GM21576 (cell line): ENCODE measurements at regions not wholly inside any gene's neighbourhood (a gene's known extent, or its start where the extent isn't known, plus 50 kb on each side); places are given as distances from the start of the nearest gene placed in this dataset.

ENCODE experiments used
- ATAC-seq: cut with Tn5 transposase; IDR thresholded peaks from one replicate; pipeline ENCODE4 v1.9.1; 2021; ENCODE audit warnings: mild to moderate bottlenecking, moderate library complexity; ENCODE audit not compliant: unreplicated experiment

DNA sequence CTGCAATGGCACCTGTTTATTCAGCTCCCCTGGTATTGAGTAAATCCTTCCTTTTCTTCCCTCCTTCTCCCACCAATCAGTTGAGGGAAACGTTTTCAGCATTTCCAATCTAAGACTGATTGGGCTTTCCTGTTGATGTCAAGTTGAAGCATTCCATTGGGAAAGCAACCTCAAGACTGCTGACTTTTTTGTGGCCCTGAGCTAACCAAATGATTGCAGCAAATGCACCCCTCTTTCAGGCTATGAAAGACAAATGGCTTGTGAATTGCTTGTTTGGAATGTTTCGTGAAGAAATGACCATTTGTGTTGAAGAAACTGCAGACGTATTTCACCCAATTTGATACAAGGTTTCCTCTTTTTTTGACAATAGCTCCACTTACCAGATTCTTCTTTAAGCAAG lies 303.5 kb downstream of the EPHA4 start:
- ATAC-seq, result no peak

DNA sequence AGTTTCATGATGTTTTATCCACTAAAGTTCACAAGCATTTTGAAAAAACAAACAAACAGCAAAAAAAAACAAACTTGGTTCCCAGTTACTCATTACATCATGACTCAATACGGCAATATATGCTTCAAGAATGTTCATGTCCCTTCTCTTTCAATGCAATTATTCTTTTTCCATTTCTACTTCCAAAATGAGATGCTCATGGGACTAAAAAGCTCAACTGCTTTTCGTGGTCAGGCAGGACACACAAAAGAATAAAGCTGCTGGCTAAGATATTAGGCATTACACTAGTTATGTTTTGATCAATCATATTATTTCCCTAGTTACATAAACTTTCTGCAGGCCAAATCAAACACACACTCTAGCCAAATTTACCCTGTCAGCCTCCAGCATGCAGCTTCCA lies 301.3 kb downstream of the EPHA4 start:
- no peak for ATAC-seq

DNA sequence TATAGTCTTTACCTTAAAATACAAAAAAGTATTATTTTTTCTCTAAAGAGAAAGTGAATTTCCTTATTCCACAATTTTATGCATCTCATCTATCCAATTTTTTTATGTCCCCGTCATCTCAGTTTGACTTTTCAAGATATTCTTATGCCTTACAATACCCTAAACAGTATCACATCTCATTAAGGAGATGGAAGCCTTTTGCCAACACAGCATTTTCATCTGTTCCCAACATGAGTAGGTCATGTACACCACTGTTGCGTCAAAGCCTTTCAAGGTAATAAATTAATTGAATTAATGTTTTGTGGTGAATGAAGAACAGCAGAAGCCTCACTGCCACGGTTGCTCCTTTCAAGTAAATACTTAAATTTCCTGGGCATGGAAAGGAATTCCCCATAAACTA lies 299.4 kb downstream of the EPHA4 start:
- ATAC-seq, result no peak

- ATAC-seq, result no peak
These were observed 296.1 kb downstream of the EPHA4 start for GRCh38 chr2:221276033-221276432.

DNA sequence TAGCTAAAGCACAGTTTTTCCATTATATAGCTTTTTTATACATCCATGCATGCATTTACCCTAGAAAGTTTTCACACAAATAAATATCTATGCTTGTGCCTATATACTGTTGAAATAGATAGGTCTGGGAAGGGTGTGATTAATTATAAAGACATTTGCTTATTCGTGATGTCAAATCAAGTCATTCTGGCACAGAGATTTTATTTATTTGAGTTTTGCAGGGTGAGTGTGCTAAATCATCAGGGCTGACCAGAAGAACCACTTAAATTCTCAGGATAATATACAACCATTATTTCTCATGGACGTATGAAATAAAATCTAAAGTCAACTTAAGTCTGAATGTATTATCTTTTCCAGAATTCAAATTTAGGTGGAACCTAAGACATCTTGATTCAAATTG lies 295.5 kb downstream of the EPHA4 start:
- no peak for ATAC-seq

DNA sequence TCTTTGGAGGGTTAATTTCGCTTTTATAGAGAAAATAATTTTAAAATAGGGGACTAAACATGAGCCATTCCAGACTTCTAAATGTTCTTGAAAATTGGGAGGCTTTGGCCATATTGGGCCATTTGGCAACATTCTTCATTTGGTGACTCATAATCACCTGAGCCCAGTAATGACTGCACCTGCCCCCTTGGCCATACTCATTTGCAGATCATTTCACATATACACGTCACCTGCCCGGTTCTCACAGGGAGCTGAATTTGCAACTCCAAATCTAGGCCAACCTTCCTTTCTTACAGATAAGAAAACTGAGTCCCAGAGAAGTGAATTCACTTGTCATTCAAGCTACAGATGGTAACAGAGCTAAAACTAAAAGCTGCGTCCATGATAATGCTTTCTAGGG lies 289.7 kb downstream of the EPHA4 start:
- no peak for ATAC-seq

GRCh38 chr2:221283896-221284545 lies 288.1 kb downstream of the EPHA4 start:
- no peak for ATAC-seq

DNA sequence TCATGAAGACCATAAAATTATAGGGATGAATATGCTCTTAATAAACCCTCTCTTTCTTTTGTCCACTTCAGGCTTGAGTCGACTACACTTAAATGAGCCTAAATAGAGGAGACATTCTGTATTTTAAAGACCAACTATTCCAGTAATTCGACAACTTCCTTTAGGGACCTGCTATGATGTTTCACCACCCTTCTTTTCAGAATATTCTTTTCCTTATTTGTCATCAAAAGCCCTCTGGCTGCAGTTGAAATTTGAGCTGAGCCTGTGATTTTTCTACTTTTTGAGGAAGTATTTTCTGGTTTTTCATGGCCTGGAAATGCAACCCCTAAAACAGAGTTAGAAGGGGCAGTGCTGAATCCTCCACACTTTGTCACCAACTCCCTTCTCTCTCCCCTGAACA lies 287.0 kb downstream of the EPHA4 start:
- ATAC-seq, result no peak

GRCh38 chr2:221286406-221286805 lies 285.7 kb downstream of the EPHA4 start:
- ATAC-seq, result no peak

DNA sequence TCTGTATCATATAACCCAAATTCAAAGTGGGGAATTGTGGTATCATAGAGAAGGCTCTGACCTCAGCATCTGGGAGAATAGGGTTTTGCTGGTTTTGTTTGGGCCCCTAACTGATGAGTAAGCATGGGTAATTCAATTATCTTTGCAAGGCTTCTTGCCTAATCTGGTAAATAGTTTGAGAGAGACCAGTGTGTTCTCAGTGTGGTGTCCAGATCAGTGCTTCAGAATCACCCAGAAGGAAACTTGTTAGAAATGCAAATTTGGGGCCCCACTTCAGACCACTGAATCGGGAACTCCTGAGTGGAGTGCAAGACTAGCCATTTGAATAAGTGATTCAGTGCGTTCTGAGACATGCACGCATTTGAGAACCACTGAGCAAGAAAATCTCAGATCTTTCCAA lies 282.7 kb downstream of the EPHA4 start:
- no peak for ATAC-seq

- ATAC-seq, result no peak
These were observed 282.3 kb downstream of the EPHA4 start for GRCh38 chr2:221289846-221290245.

DNA sequence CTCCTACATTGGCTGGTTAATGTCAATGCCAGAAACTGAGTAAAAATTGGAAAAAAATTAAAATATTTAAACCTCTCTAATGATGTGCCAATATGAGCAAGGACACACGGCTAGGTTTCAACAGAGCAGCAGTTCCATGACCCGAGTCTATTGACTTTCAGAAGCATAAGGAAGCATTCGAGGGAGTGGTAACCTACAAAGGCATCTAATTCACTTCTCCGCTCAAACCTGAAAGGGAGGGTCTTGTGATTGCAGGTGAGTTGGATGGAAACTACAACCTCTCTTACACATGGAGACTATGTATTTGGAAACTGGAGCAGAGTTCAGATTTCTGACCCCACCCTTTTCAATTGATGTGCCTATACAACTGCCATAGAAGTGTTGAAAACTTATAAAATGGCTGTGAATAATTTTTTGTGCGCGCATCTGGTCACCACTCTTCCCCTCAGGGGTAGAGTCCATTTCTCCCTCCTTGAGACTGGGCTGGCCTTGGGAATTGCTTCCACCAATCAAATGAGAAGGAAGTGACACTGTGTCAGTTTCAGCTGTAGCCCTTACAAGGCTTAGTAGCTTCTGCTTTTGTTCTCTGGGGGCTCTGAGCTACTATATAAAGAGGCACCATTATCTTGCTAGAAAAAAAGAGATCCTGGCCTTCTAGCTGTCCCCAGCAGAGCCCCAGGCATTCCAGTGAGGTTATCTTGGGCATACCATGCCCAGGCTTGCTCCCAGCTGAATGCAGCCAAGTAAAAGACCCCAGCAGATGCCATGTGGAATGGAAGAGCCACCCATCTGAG lies 278.0 kb downstream of the EPHA4 start:
- no peak for ATAC-seq

DNA sequence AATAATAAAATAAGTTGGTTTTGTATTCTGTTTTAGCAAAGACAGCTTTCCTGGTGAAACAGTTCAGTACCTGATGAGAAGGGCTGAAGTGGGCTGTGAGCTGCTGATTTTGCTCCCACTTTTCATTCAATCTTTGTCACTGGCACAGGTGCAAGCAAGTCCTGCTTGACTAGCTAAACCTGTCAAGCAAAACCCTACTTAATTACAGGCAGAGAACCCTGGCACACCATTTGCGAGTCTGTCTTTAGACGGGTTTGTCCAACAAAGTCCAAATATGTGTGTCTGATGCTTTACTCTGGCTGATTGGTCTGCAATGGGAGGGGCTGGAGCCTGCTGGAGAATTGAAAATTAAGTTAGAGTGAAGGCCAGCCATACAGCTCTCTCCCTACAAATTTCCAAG lies 267.2 kb downstream of the EPHA4 start:
- no peak for ATAC-seq

- no peak for ATAC-seq
These were observed 263.5 kb downstream of the EPHA4 start for GRCh38 chr2:221308507-221309066.

- no peak for ATAC-seq
These were observed 262.1 kb downstream of the EPHA4 start for GRCh38 chr2:221309892-221310583.

GRCh38 chr2:221310730-221311129 lies 261.4 kb downstream of the EPHA4 start:
- ATAC-seq, result no peak

GRCh38 chr2:221312634-221313033 lies 259.5 kb downstream of the EPHA4 start:
- ATAC-seq, result no peak

GRCh38 chr2:221314786-221315185 lies 257.3 kb downstream of the EPHA4 start:
- ATAC-seq, result no peak

- ATAC-seq, result no peak
These were observed 253.6 kb downstream of the EPHA4 start for GRCh38 chr2:221318376-221319130.

DNA sequence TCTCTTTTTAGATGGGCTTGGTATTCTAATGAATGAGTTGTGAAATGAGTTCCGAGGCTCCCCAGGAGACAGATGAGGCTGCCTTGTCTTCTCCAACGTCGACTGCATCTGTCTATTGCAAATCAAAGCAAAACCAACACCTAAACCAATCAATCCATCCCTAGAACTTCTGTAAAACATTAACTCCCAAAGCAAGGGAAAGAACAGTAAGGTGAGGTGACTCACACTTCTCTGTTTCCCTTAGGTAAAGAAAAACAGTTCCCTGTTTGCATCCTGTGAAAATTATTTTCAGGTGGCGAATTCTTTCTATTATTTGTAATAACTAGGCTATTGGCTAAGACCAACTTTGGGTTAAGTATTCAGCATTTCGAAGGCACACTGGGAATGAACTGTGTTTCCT lies 249.4 kb downstream of the EPHA4 start:
- no peak for ATAC-seq

- no peak for ATAC-seq
These were observed 248.6 kb downstream of the EPHA4 start for GRCh38 chr2:221323513-221323912.
